Keratinocyte (primary cell): ENCODE measurements at regions not wholly inside any gene's neighbourhood (a gene's known extent, or its start where the extent isn't known, plus 50 kb on each side); places are given as distances from the start of the nearest gene placed in this dataset.

Experiments used
- DNase-seq: peaks from one replicate; pipeline ENCODE4 v3.0.0-alpha.2; 2011; ENCODE audit warnings: low read depth, missing footprints, low spot score
- FAIRE-seq: peaks from 2 replicates; lab custom pipeline; 2011; peaks lifted over from hg19 to GRCh38; lab: Jason Lieb, UNC
- H2AFZ ChIP-seq: 2 replicates; pipeline ENCODE4 v1.6.0; 2012; ENCODE audit warnings: low read length, control low read depth, inconsistent platforms; ENCODE audit not compliant: control insufficient read depth
- H3K27ac ChIP-seq: 2 replicates; pipeline ENCODE4 v1.5.1; 2011; ENCODE audit warnings: low read length; ENCODE audit not compliant: control insufficient read depth, insufficient read depth
- H3K27me3 ChIP-seq: 3 replicates; pipeline ENCODE4 v1.6.0; 2011; ENCODE audit warnings: low read length; ENCODE audit not compliant: control insufficient read depth, insufficient read depth; ENCODE audit errors: extremely low read depth
- H3K36me3 ChIP-seq, 2 experiments: 2 replicates in 1 of 2; 3 replicates in 1 of 2; pipeline ENCODE4 v1.5.1; 2011; ENCODE audit warnings: low read length in 2 of 2, mild to moderate bottlenecking in 1 of 2; ENCODE audit not compliant: control insufficient read depth in 2 of 2, insufficient read depth in 2 of 2; ENCODE audit errors: extremely low read depth in 1 of 2
- H3K4me1 ChIP-seq: 3 replicates; pipeline ENCODE4 v1.5.1; 2011; ENCODE audit warnings: low read length; ENCODE audit not compliant: control insufficient read depth, insufficient read depth; ENCODE audit errors: extremely low read depth
- H3K4me2 ChIP-seq: 3 replicates; pipeline ENCODE4 v1.6.0; 2011; ENCODE audit warnings: low read depth, low read length; ENCODE audit not compliant: control insufficient read depth, insufficient read depth; ENCODE audit errors: extremely low read depth
- H3K4me3 ChIP-seq, 3 experiments: fragments of 200-600 bp in 1 of 3; sonication (generic) in 1 of 3; 2 replicates in 2 of 3; 3 replicates in 1 of 3; pipeline ENCODE4 v1.5.1; 2011 to 2016; ENCODE audit warnings: low read length in 3 of 3, mild to moderate bottlenecking in 3 of 3, control low read depth in 2 of 3, inconsistent platforms in 1 of 3, low read depth in 1 of 3, mixed read lengths in 1 of 3, mixed run types in 1 of 3, moderate library complexity in 1 of 3; ENCODE audit not compliant: control insufficient read depth in 2 of 3, insufficient read depth in 2 of 3; ENCODE audit errors: extremely low read depth in 1 of 3
- H3K79me2 ChIP-seq: 2 replicates; pipeline ENCODE4 v1.6.0; 2012; ENCODE audit warnings: low read length; ENCODE audit not compliant: control insufficient read depth, insufficient read depth
- H3K9ac ChIP-seq: 3 replicates; pipeline ENCODE4 v1.6.0; 2011; ENCODE audit warnings: low read length; ENCODE audit not compliant: control insufficient read depth, insufficient read depth; ENCODE audit errors: extremely low read depth
- H3K9me1 ChIP-seq: 3 replicates; pipeline ENCODE4 v1.6.0; 2011; ENCODE audit warnings: low read length; ENCODE audit not compliant: control insufficient read depth, insufficient read depth; ENCODE audit errors: extremely low read depth
- H3K9me3 ChIP-seq: 2 replicates; pipeline ENCODE4 v1.5.1; 2012; ENCODE audit warnings: low read depth, low read length; ENCODE audit not compliant: control insufficient read depth
- H4K20me1 ChIP-seq: 3 replicates; pipeline ENCODE4 v1.6.0; 2011; ENCODE audit warnings: low read length; ENCODE audit not compliant: control insufficient read depth, insufficient read depth; ENCODE audit errors: extremely low read depth
- CTCF ChIP-seq, 3 experiments: IDR thresholded peaks in 1 of 3; conservative IDR thresholded peaks in 1 of 3; optimal IDR thresholded peaks in 1 of 3; 2 replicates in 2 of 3; 3 replicates in 1 of 3; pipeline versions ENCODE3 to v1.5.1; 2011; ENCODE audit warnings: low read length in 3 of 3, mild to moderate bottlenecking in 3 of 3, moderate library complexity in 2 of 3, control low read depth in 1 of 3, inconsistent platforms in 1 of 3; ENCODE audit not compliant: insufficient read depth in 2 of 3; ENCODE audit errors: extremely low read depth in 1 of 3
- EZH2 ChIP-seq: IDR thresholded peaks from one replicate; pipeline ENCODE4 v1.6.1; 2012; ENCODE audit warnings: inconsistent platforms, mild to moderate bottlenecking, low read length, moderate library complexity
- dilution Hi-C: fragments of 300-500 bp; cut with MboI; formaldehyde crosslinking; loops from one replicate; pipeline ENCODE4 v1.7.0; 2020; ENCODE audit warnings: low sequenced_read_pairs; ENCODE audit not compliant: extremely low pct_ligation_motif_present

- H3K36me3 ChIP-seq = no peaks in the 10 kb centered on the region
- FAIRE-seq = no peak
- no peaks in the 10 kb centered on the region for H3K27me3 ChIP-seq
- H2AFZ ChIP-seq = no peak overlapping the region
- H3K9me3 ChIP-seq = no peaks in the 10 kb centered on the region
- H3K27ac ChIP-seq = no peak overlapping the region
- no peak overlapping the region for H3K4me3 ChIP-seq
- H3K4me2 ChIP-seq = no peak overlapping the region
- no peak for DNase-seq
- H3K9ac ChIP-seq = no peak overlapping the region
- TF ChIP-seq EZH2 (no peak), CTCF (optimal IDR thresholded peaks at IDR 0.05 in 1 of 3, IDR thresholded peaks at IDR 0.05 in 1 of 3, conservative IDR thresholded peaks at IDR 0.05 in 1 of 3; ENCODE audit: extremely low read depth in 1 of 3, insufficient read depth in 2 of 3, low read length in 3 of 3) (no peak)
- H3K79me2 ChIP-seq = no peaks in the 10 kb centered on the region
- dilution Hi-C loops = no loop called here
- no peaks in the 10 kb centered on the region for H3K4me1 ChIP-seq
- H4K20me1 ChIP-seq = no peaks in the 10 kb centered on the region
- no peaks in the 10 kb centered on the region for H3K9me1 ChIP-seq
These were observed 718.9 kb upstream of the FANCL start for GRCh38 chr2:58959996-58960395.

- Histone ChIP-seq H2AFZ (no peak overlapping the region), H3K9ac (no peak overlapping the region), H3K4me3 (no peak overlapping the region), H3K9me3 (no peaks in the 10 kb centered on the region), H3K4me1 (no peaks in the 10 kb centered on the region), H3K4me2 (no peak overlapping the region), H3K9me1 (no peaks in the 10 kb centered on the region), H4K20me1 (no peaks in the 10 kb centered on the region), H3K27me3 (no peaks in the 10 kb centered on the region), H3K27ac (no peak overlapping the region), H3K79me2 (no peaks in the 10 kb centered on the region), H3K36me3 (no peaks in the 10 kb centered on the region)
- dilution Hi-C loops = no loop called here
- FAIRE-seq = no peak
- no peak for DNase-seq
- TF ChIP-seq CTCF (optimal IDR thresholded peaks at IDR 0.05 in 1 of 3, IDR thresholded peaks at IDR 0.05 in 1 of 3, conservative IDR thresholded peaks at IDR 0.05 in 1 of 3; ENCODE audit: extremely low read depth in 1 of 3, insufficient read depth in 2 of 3, low read length in 3 of 3) = no peak
- no peak for TF ChIP-seq EZH2
These were observed 716.2 kb upstream of the FANCL start for GRCh38 chr2:58957188-58957840.
